GM10248 (cell line): ENCODE measurements at regions not wholly inside any gene's neighbourhood (a gene's known extent, or its start where the extent isn't known, plus 50 kb on each side); places are given as distances from the start of the nearest gene placed in this dataset.

Experiments
- CTCF ChIA-PET: fragments of 300-600 bp; sonication (Branson Sonifier 250); formaldehyde crosslinking; extraction: SDS; loops from one replicate; lab custom pipeline; 2021; ENCODE audit warnings: antibody characterized with exemption; lab: Yijun Ruan, JAX
- POLR2A ChIA-PET: fragments of 350-650 bp; sonication (Branson Sonifier 250); formaldehyde crosslinking; extraction: SDS; loops from one replicate; lab custom pipeline; 2020; ENCODE audit warnings: antibody characterized with exemption; lab: Yijun Ruan, JAX
- DNase-seq: peaks from one replicate; pipeline ENCODE4 v3.0.0; 2012; ENCODE audit errors: extremely low spot score
- TF ChIP-seq, protein P1 (sequence below): IDR thresholded peaks from 2 replicates; pipeline ENCODE4 v1.5.1; 2012; ENCODE audit warnings: mild to moderate bottlenecking, low read depth; ENCODE audit errors: extremely low read depth, missing control alignments, control extremely low read depth

- ChIA-PET CTCF (no interaction called here), POLR2A (no interaction called here)
- TF ChIP-seq, protein P1, sequence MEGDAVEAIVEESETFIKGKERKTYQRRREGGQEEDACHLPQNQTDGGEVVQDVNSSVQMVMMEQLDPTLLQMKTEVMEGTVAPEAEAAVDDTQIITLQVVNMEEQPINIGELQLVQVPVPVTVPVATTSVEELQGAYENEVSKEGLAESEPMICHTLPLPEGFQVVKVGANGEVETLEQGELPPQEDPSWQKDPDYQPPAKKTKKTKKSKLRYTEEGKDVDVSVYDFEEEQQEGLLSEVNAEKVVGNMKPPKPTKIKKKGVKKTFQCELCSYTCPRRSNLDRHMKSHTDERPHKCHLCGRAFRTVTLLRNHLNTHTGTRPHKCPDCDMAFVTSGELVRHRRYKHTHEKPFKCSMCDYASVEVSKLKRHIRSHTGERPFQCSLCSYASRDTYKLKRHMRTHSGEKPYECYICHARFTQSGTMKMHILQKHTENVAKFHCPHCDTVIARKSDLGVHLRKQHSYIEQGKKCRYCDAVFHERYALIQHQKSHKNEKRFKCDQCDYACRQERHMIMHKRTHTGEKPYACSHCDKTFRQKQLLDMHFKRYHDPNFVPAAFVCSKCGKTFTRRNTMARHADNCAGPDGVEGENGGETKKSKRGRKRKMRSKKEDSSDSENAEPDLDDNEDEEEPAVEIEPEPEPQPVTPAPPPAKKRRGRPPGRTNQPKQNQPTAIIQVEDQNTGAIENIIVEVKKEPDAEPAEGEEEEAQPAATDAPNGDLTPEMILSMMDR: no peak
- no peak for DNase-seq
Observed at GRCh38 chr12:54127538-54128259, 61.1 kb downstream of the SMUG1 start.

GRCh38 chr12:54128416-54128815, 60.4 kb downstream of the SMUG1 start:
- ChIA-PET POLR2A (no interaction called here), CTCF (no interaction called here)
- TF ChIP-seq, protein P1: no peak
- no peak for DNase-seq

DNA sequence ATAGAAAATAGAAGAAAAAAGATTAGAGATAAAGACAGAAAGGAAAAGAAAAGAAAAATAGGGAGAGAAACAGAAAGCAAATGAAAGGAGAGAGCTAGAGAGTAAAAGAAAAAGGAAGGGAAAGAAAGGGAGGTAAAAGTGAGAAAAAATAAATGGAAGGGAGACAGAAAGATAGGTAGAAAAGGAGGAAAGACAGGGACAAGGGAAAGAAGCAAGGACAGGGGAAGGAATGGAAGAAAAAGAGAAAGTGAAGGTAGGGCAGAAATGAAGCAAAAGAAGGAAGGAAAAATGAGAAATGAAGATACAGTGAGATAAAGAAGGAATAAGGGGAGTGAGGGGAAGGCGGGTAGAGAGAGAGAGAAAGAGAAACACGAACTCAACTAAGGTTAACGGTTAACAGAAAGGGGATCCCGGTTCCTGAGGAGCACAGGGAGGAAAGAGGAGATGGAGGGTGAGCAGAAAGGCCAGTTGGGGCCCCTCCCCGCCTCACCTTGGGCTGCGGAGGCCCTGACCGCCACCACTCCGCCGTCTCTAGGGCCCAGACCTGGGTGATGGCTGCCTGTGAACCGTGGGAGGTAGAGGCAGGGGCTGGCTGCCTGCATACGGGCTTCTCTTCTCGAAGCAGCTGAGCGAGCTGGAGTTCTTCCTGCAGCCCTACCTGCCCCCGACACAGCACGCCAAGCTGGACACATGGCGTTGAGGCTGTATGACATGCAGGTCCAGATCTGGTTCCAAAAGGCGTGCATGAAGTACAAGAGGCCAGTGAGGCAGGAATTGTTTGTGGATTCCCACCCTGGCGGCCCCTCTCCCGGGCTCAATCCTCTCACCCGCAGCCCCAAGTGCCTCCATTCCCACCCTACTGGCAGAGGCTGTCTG, 59.5 kb downstream of the SMUG1 start:
- POLR2A ChIA-PET: no interaction called here
- DNase-seq: no peak
- CTCF ChIA-PET: interaction anchor here (1.3 kb wide), 1 partner anchor 88 kb away, joined by 3 read pairs; no protein-coding TSS in a partner anchor
- TF ChIP-seq, protein P1: no peak
